NCI-H748 treated with DMSO at 0.1 percent for 48 hours (cell line): ENCODE measurements at regions not wholly inside any gene's neighbourhood (a gene's known extent, or its start where the extent isn't known, plus 50 kb on each side); places are given as distances from the start of the nearest gene placed in this dataset.

Source experiments
- DNase-seq: peaks from one replicate; lab custom pipeline; 2025; lab: John Stamatoyannopoulos, UW

DNA sequence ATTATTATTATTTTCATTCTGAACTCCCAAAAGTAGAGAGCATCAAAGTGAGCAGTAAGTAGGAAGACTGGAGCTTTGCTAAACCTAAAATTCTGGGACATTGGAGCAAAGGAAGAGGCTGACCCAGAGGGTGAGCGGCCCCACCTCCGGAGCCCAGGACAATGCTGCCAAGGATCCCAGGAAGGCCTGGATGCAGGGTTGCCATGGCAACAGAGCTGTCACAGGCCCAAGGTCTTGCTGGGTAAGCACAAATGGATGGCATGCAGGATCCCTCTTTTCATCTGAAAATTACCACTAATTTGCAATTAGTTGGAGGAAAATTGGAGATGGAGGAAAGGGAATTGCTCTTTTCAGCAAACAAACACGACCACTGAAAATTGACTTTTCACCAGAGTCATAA lies 457.9 kb upstream of the CDH5 start:
- no peak for DNase-seq

DNA sequence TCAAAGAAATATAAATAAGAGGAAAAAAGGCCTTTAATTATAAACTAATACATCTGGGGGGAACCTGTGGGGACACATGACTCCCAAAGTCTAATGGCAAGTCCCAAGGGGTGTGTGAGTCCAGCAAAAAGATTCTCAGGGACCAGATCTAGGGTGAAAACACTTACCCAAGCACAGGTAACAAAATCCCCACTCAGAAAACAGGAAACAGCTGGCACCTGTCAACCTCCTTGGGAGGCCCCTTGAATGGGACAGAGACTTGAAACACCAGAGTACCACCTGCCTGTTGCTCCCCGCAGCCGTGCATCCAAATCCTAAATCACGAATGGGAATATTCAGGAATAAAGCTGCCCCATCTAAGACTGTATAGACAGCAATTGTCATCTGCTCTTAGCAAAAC lies 461.2 kb upstream of the CDH5 start:
- DNase-seq = no peak

DNA sequence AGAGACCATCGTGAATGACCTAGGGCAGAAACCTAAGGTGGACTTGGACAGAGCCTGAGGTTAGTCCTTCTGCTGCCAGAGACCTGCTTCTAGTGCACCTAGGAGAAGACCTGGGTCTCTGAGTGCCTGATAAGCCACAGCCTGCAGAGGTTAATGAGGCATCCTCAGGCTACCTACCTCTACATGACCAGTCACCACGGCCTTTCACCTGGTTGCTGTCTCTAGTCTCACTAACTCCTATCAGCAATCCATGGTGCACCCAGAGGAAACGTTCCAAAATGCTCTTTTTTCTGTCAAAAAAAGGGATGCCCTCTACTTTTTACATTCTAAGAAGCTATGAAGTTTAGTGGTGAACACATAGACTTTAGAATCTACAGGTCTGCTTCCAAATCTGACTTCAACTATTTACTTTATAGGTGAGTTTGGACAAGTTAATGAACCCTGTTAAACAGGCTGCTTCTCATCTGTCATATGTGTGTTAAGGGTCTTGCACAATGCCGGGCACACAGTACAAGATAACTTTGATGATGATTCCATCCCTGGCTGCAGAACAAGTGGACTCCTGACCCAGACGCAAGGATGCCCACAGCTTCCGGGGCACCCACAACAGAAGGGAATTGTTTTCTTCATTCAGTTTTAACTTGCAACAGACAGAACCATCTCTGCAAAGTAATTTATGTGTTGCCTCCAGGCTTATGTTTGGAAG lies 469.9 kb upstream of the CDH5 start:
- DNase-seq = no peak

DNA sequence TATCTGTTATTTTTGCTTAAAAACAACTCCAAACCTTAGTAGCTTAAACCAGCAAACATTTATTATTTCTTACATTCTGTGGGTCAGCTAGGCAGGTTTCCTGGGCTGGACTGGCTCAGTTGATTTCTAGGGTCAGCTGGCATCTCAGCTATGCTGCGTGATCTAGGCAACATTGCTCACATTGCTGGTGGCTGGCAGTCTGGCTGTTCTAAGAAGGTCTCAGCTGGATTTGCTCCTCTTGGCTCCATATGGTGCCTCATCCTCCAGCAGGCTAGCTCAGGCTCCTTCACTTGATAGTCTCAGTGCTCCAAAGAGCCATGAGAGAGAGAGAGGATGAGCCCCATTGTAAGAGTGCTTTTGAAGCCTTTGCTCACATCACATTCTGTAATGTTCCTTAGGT lies 470.6 kb upstream of the CDH5 start:
- no peak for DNase-seq

DNA sequence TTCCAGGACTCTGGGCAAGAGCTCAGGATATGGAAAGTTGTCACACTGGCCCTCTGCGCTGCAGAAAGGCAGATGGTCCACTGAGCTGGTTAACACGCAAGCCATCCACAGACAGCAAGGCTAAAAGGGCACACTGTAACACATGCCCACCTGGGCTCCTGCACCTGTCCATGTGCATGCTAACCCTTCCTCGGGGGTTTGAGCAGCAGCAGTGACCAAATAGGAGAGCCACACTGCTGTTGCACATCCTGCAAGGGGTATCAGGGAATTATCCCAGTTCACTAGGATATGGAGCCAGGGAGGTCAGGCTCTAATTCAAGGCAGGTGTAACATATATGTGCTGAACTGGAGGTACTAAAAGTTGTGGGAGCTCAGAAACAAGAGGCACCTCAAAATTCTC lies 471.0 kb upstream of the CDH5 start:
- no peak for DNase-seq

DNA sequence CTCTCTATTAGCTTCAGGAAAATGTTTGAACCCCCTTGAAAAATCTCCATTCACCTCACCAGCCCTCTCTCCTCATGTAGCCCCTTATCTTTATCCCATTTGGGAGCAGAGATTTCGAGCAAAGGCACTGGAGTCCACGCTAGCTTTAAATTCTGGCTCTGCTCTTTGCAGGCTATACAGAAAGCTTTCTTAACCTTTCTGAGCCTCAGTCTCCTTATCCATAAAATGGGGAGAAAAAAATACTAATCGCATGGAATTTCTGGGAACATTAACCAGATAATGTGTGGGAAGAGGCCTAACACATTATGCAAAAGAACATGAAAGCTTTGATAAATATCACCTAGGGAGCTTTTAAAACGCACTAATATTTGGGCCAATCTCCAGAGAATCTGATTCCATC lies 476.3 kb upstream of the CDH5 start:
- no peak for DNase-seq

- DNase-seq = no peak
Measured at GRCh38 chr16:65889533-65889966, 476.9 kb upstream of the CDH5 start.

GRCh38 chr16:65888201-65888600 lies 478.3 kb upstream of the CDH5 start:
- no peak for DNase-seq

DNA sequence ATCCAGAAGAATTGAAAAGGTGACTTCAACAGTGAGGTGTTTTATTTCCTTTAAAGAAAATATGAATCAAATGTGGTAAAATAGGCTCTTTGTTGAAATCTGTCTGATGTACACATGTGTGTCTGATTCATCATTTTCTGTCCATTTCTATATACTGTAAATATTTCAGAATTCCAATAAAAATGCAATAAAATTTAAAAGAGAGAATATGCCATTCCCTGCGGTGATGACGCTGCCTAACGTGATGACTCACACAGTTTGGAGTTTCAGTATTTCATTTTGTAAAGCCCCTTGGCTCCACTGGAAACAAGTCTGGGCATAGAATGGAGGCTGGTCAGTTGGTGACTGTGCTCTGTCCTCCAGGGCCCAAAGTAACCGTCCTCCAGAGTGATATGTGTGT lies 482.5 kb upstream of the CDH5 start:
- DNase-seq = no peak

DNA sequence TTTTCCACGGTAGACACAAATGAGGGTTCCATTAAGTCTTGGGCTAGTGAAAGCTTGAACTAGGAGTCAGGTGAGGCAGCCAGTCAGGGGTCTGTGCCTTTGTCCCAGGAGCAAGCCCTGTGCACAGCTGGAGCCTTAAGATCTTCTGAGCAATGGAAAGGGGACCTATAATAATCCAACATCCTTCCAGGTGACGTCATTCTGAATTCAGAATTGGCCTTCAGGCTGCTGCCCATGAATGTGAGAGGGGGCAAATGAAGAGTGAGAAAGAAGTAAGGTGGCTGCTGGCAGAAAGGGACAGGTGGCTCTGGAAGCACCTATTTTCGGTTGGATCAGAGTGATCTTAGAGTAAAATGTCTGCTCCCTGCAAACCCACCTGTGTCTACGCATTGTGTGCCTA lies 488.1 kb upstream of the CDH5 start:
- no peak for DNase-seq

DNA sequence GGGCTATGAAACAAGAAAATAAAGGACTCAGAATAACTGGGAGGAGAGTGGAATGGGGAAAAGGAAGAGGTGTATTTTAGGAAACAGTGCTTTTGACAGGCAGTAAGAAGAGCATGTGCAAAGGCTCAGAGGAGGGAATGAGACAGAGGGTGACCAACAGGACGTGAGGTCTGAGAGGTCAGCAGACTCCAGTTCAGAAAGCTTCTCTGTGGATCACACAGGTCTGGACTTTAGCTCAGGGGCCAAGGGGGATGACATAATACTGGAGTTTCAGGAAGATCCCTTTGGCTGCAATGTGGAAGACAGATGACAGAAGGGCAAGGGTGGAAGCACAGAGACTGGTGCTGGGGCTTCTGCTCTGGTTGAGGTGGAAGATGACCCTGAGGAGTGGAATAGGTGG lies 489.9 kb upstream of the CDH5 start:
- DNase-seq = no peak

DNA sequence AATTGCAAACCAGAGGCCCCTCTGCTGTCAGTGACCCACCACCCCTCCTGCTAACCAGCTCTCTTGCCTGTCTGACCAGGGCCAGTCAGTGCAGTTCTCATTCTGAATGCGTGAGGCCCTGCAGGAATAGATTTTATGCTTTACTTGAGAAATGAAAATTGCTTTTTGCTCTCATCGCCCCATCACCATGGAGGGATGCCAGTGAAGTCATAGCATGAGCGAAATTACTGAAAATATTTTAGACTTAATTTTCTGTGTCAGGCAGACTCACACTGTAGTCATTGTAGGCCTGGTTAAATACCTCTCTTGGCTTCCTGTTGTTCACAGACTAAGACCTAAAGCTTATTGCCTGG lies 490.5 kb upstream of the CDH5 start:
- DNase-seq = no peak

DNA sequence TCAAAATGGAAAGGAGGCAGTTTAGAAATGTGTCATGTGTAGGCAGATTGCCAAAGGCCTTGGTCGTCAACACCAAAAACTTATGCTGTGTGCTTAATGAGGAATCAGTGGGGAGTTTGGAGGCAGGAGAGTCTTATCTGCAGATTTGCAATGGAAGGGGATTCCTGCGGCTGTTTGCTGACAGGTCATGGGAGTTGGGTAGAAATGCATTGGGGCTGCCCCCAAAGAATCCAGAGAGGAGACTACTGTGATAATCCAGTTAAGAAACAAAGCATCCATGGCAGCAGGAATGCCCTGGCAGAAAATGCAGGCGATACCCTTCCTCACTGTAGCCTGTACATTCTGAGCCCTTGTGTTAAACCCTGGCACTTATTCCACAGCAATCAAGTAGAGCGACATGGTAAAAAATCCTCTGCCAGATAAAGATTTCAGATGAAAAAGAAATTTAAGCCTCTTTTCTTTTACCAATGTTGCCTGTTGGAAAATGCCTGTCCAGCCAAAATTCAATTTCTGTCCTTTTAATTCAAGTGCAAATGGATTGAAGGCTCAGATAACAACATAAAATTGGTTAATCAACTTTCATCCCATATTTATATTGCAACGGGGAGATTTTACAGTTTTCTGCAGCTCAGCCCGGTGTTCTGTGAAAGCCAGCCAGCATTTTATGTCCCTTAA lies 491.0 kb upstream of the CDH5 start:
- DNase-seq = no peak

- DNase-seq = no peak
Measured at GRCh38 chr16:65869261-65869660, 497.2 kb upstream of the CDH5 start.

DNA sequence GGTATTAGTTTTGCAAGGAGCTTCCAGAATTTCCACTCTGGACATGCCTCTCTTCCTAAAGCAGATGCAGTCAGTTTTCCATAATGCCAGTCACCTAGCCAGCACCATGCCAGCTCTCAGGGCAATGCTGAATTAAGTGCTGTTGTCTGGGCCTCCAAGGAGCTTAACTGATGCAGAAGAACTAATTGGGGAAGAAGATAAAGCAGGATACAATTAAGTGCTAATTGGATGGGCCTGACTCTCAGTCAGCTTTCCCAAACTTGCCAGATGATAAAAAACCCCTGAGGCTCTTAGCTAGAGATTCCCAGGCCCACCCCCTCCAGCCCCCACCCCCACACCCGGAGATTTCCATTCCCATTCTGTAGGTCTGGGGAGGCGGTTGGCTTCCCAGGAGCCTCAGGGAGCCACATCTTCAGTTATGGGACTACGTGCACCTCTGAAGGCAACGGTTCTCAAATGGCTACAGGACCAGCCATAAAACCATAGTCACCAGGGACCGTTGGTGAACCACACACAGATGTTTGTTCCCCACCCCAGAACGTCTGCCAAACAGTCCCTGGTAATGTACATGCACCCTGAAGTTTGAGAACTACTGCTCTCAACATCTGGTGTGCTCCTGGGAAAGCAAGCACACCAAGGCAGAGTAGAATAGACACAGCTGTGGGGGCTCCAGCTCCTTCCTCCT lies 499.1 kb upstream of the CDH5 start:
- no peak for DNase-seq

DNA sequence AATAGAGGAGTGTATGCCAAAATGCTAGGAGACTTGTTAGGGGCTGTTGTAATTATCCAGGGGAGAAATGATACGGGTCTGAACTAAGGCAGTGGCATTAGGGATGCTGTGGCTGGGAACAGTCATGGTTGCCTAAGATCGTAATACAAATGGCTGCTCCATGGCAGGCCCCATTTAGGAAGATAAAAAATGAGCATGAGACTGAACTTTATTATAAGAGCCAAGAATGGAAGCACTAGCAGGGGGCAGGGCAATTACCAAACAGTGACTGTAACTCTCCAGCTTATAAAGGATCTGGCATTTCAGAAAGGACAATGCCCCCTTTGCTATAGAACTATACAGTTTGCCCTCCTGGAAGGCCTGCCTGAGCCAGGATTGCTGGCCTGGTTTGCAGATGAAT lies 503.3 kb upstream of the CDH5 start:
- DNase-seq = no peak

DNA sequence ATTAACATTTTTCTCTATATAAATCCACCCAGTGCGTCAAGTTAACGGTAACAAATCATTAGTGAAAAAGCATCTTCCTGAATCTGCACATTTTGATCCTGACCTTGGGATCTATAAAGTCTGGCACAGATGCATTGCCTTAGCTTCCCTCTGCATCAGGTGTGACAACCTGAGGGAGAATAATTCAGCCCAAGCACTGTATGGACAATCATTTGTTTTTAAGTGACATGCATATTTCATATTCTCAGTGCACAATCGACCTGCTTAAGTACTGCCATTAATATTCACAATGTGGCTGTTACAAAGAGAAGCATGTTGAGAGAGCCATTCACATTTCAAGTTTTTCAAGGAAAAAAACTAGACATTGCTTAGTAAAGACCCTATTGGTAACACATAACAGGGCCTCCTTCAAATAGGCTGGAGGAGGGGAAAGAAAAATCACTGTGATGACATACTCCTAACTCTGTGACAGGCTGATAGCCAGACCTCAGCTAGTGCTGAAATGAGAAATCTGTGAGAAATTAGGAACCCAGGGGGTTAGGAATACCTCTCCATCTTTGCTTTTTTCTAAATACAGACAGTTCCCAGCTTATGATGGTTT lies 505.3 kb upstream of the CDH5 start:
- DNase-seq = no peak

DNA sequence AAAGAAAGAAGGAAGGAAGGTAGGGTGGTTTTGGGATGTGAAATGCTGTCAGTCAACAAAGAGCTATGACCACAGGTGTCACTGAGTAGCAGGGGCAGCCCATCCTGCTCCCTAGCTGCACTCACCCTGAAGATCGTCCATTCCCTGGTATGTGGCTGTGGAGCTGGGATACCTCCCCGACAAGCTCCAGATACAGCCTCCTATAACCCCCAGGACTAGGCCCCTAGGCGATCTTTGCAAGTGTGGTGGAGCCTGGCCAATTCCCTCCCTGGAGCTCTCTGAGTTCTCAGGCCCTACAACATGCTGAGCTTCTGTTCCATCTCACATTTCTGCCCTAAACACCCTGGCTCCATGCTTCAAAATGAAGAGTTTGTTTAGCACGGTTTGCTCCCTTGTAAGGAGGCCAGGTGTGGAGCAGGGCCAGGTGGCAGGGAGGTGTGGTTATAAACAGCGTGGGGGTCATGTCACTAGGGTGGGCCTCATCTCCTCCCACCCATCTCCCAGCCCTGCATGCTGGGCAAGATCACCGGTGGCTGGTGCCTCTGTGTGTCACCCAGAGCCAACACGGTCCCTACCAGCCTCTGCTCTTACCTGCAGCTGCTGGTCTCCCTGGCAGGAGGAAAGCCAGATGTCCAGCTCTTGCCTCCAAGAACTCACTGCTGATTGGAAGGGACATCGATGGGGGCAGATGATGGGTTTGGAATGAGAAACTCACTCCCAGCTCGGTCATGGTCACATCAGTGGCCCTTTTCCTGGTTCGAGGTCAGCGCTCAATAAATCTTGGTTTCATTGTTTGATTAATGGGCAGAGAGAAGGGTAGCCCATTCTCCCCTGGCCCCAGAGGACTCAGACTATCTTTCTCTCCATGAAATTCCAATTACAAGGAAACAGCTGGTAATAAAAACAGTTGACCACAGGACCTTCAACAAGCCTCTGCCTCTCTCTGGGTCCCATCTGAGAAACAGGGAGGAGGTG lies 511.0 kb upstream of the CDH5 start:
- DNase-seq = no peak

GRCh38 chr16:65846210-65846602 lies 520.3 kb upstream of the CDH5 start:
- DNase-seq = no peak

DNA sequence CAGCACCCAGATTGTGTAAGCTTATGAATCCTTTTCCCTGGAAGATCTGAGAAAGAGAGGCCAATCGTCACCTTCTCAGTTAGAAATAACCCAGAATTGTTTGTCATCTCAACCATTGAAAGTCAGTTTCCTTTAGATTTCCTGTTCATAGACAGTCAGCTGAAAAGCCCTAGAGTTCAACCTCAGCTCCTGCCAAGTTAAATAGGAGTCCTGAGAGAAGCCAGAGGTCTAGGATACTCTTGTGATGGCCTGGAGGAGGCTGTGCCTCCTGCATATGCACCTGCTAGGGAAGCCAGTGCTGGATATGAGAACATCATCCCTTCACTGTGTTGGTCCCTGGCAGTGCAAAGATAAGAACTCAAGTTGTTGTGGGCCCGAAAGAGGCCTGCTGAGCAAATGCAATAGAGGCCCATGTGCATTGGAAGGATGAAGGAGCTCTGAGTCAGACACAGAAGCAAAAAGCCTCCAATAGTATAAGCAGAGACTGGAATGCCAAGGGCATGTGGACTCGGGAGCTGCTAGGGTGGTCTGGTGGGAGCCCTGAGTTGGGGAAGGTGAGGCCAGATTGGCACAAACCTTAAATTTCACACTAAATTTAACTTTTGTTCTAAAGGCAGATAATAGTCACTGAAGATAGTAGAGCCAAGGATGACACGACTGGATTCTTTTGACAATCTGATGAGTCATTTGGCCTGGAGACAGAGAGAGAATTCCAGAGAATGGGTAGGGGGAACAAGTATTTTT lies 520.9 kb upstream of the CDH5 start:
- DNase-seq = no peak

DNA sequence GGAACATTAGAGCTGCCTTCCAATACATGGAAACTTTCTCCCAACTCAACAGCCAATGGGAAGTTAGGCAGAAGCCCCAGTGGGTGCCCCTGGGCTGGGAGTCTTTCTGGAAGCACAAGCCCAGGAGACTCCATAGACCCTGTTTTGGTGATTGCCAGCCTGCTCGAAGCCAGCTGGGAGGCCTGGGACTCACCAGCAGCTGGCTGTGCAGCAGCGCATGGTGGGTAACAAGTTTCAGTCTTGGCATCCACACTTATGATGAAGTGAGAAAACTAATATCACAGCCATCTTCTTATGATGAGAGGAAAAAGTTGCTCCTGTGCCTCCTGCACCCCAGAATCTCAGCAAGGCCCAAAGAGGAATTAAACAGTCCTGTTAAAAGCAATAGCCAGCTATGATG lies 522.5 kb upstream of the CDH5 start:
- DNase-seq = no peak
